Activated CD8-positive, alpha-beta memory T cell treated with anti-CD3 and anti-CD28 coated beads, Interleukin-2, amount 10 ng/mL, durations not matched to agents 7 days and 5 days (primary cell): ENCODE measurements at regions not wholly inside any gene's neighbourhood (a gene's known extent, or its start where the extent isn't known, plus 50 kb on each side); places are given as distances from the start of the nearest gene placed in this dataset.

ENCODE experiments used
- ATAC-seq: fragments of 150-1000 bp; cut with Tn5 transposase; one replicate; pipeline ENCODE4 v1.10.0; 2021; ENCODE audit warnings: moderate library complexity
- CTCF ChIA-PET: fragments of 350-600 bp; sonication (Branson Sonifier 250); formaldehyde crosslinking; loops from one replicate; lab custom pipeline; 2021; ENCODE audit warnings: antibody characterized with exemption; lab: Charles Lee
- DNase-seq: peaks from one replicate; pipeline ENCODE4 v3.0.0-alpha.2; 2020
- H3K27ac Mint-ChIP-seq: one replicate; pipeline ENCODE4 v1.8.0; 2021; ENCODE audit warnings: mild to moderate bottlenecking, mixed read lengths
- H3K27me3 Mint-ChIP-seq: one replicate; pipeline ENCODE4 v1.8.0; 2021; ENCODE audit warnings: mixed read lengths
- H3K36me3 Mint-ChIP-seq: one replicate; pipeline ENCODE4 v1.8.0; 2021; ENCODE audit warnings: mild to moderate bottlenecking, mixed read lengths
- H3K4me1 Mint-ChIP-seq: one replicate; pipeline ENCODE4 v1.8.0; 2021; ENCODE audit warnings: mixed read lengths
- H3K4me3 Mint-ChIP-seq: one replicate; pipeline ENCODE4 v1.8.0; 2021; ENCODE audit warnings: mild to moderate bottlenecking, moderate library complexity, mixed read lengths
- H3K9me3 Mint-ChIP-seq: one replicate; pipeline ENCODE4 v1.8.0; 2022; ENCODE audit warnings: low read depth, mixed read lengths

GRCh38 chr3:87175732-87176131 lies 51.4 kb upstream of the CHMP2B start:
- H3K4me1 Mint-ChIP-seq, result no peaks in the 10 kb centered on the region
- no peak overlapping the region for H3K4me3 Mint-ChIP-seq
- no peaks in the 10 kb centered on the region for H3K9me3 Mint-ChIP-seq
- CTCF ChIA-PET, result no interaction called here
- ATAC-seq (no peak), DNase-seq (no peak)
- no peak overlapping the region for H3K27ac Mint-ChIP-seq
- H3K36me3 Mint-ChIP-seq, result no peaks in the 10 kb centered on the region
- no peaks in the 10 kb centered on the region for H3K27me3 Mint-ChIP-seq

GRCh38 chr3:87173776-87174175 lies 53.3 kb upstream of the CHMP2B start:
- Mint-ChIP-seq H3K27ac (no peak overlapping the region), H3K9me3 (no peaks in the 10 kb centered on the region), H3K4me3 (no peak overlapping the region), H3K4me1 (no peaks in the 10 kb centered on the region), H3K36me3 (no peaks in the 10 kb centered on the region), H3K27me3 (no peaks in the 10 kb centered on the region)
- ATAC-seq, result no peak
- no peak for DNase-seq
- CTCF ChIA-PET, result no interaction called here

GRCh38 chr3:87173071-87173470 lies 54.0 kb upstream of the CHMP2B start:
- DNase-seq, result no peak
- ATAC-seq, result no peak
- no peak overlapping the region for H3K27ac Mint-ChIP-seq
- H3K4me1 Mint-ChIP-seq, result no peaks in the 10 kb centered on the region
- H3K36me3 Mint-ChIP-seq, result no peaks in the 10 kb centered on the region
- H3K4me3 Mint-ChIP-seq, result no peak overlapping the region
- peaks cover 2% of the 10 kb centered on the region for H3K27me3 Mint-ChIP-seq
- no peaks in the 10 kb centered on the region for H3K9me3 Mint-ChIP-seq
- CTCF ChIA-PET, result no interaction called here

- ATAC-seq, result peak; percentile 45
- H3K9me3 Mint-ChIP-seq, result no peaks in the 10 kb centered on the region
- H3K27ac Mint-ChIP-seq, result no peak overlapping the region
- DNase-seq, result peak; percentile 49
- CTCF ChIA-PET, result interaction anchor here (1.3 kb wide), 1 partner anchor 25 kb away, joined by 3 read pairs; no protein-coding TSS in a partner anchor
- no peaks in the 10 kb centered on the region for H3K36me3 Mint-ChIP-seq
- peaks cover 16% of the 10 kb centered on the region for H3K27me3 Mint-ChIP-seq
- no peaks in the 10 kb centered on the region for H3K4me1 Mint-ChIP-seq
- peak overlapping the region; percentile 39 for H3K4me3 Mint-ChIP-seq
Measured at GRCh38 chr3:87167628-87168456, 59.3 kb upstream of the CHMP2B start.

GRCh38 chr3:87164245-87164644 lies 62.9 kb upstream of the CHMP2B start:
- peaks cover 16% of the 10 kb centered on the region for H3K27me3 Mint-ChIP-seq
- H3K36me3 Mint-ChIP-seq, result no peaks in the 10 kb centered on the region
- H3K4me1 Mint-ChIP-seq, result no peaks in the 10 kb centered on the region
- ATAC-seq (no peak), DNase-seq (no peak)
- H3K9me3 Mint-ChIP-seq, result no peaks in the 10 kb centered on the region
- no peak overlapping the region for H3K4me3 Mint-ChIP-seq
- CTCF ChIA-PET, result no interaction called here
- no peak overlapping the region for H3K27ac Mint-ChIP-seq

GRCh38 chr3:87161851-87162250 lies 65.3 kb upstream of the CHMP2B start:
- ATAC-seq (no peak), DNase-seq (no peak)
- CTCF ChIA-PET, result no interaction called here
- H3K27me3 Mint-ChIP-seq, result peaks cover 14% of the 10 kb centered on the region
- H3K9me3 Mint-ChIP-seq, result no peaks in the 10 kb centered on the region
- H3K36me3 Mint-ChIP-seq, result no peaks in the 10 kb centered on the region
- H3K4me1 Mint-ChIP-seq, result no peaks in the 10 kb centered on the region
- no peak overlapping the region for H3K4me3 Mint-ChIP-seq
- no peak overlapping the region for H3K27ac Mint-ChIP-seq

- DNase-seq, result no peak
- no peak overlapping the region for H3K27ac Mint-ChIP-seq
- CTCF ChIA-PET, result no interaction called here
Measured at GRCh38 chr3:87161417-87161816, 65.7 kb upstream of the CHMP2B start.

GRCh38 chr3:87161013-87161412 lies 66.1 kb upstream of the CHMP2B start:
- Mint-ChIP-seq H3K36me3 (no peaks in the 10 kb centered on the region), H3K27me3 (peaks cover 8% of the 10 kb centered on the region), H3K27ac (no peak overlapping the region), H3K9me3 (no peaks in the 10 kb centered on the region), H3K4me3 (no peak overlapping the region), H3K4me1 (no peaks in the 10 kb centered on the region)
- no peak for ATAC-seq
- CTCF ChIA-PET, result no interaction called here
- no peak for DNase-seq

More at GRCh38 chr3:87161417-87161816, 65.7 kb upstream of the CHMP2B start:
- no peaks in the 10 kb centered on the region for H3K36me3 Mint-ChIP-seq
- no peak for ATAC-seq
- H3K27me3 Mint-ChIP-seq, result peaks cover 10% of the 10 kb centered on the region
- H3K9me3 Mint-ChIP-seq, result no peaks in the 10 kb centered on the region
- H3K4me3 Mint-ChIP-seq, result no peak overlapping the region
- H3K4me1 Mint-ChIP-seq, result no peaks in the 10 kb centered on the region

- Mint-ChIP-seq H3K36me3 (no peaks in the 10 kb centered on the region), H3K27ac (no peak overlapping the region), H3K9me3 (no peaks in the 10 kb centered on the region), H3K4me3 (no peak overlapping the region), H3K27me3 (peaks cover 5% of the 10 kb centered on the region), H3K4me1 (no peaks in the 10 kb centered on the region)
- no peak for ATAC-seq
- CTCF ChIA-PET, result no interaction called here
- DNase-seq, result no peak
Measured at GRCh38 chr3:87158823-87159222, 68.3 kb upstream of the CHMP2B start.

- H3K9me3 Mint-ChIP-seq, result peaks cover 5% of the 10 kb centered on the region
Measured at GRCh38 chr3:87148020-87148419, 79.1 kb upstream of the CHMP2B start.

GRCh38 chr3:87147562-87147961 lies 79.5 kb upstream of the CHMP2B start:
- DNase-seq (no peak), ATAC-seq (no peak)
- Mint-ChIP-seq H3K27ac (no peak overlapping the region), H3K36me3 (no peaks in the 10 kb centered on the region), H3K4me3 (no peak overlapping the region), H3K4me1 (no peaks in the 10 kb centered on the region), H3K9me3 (peaks cover 5% of the 10 kb centered on the region), H3K27me3 (no peaks in the 10 kb centered on the region)
- CTCF ChIA-PET, result no interaction called here

More at GRCh38 chr3:87148020-87148419, 79.1 kb upstream of the CHMP2B start:
- no peaks in the 10 kb centered on the region for H3K36me3 Mint-ChIP-seq
- CTCF ChIA-PET, result no interaction called here
- DNase-seq, result no peak
- no peak overlapping the region for H3K4me3 Mint-ChIP-seq
- no peaks in the 10 kb centered on the region for H3K27me3 Mint-ChIP-seq
- H3K4me1 Mint-ChIP-seq, result no peaks in the 10 kb centered on the region
- no peak for ATAC-seq
- no peak overlapping the region for H3K27ac Mint-ChIP-seq

- H3K27me3 Mint-ChIP-seq, result no peaks in the 10 kb centered on the region
- H3K27ac Mint-ChIP-seq, result no peak overlapping the region
- no peaks in the 10 kb centered on the region for H3K36me3 Mint-ChIP-seq
- no peak for DNase-seq
- CTCF ChIA-PET, result interaction anchor here (1.2 kb wide), 1 partner anchor 1022 kb away, joined by 3 read pairs; no protein-coding TSS in a partner anchor
- no peak overlapping the region for H3K4me3 Mint-ChIP-seq
- no peaks in the 10 kb centered on the region for H3K4me1 Mint-ChIP-seq
- ATAC-seq, result no peak
- peaks cover 6% of the 10 kb centered on the region for H3K9me3 Mint-ChIP-seq
Measured at GRCh38 chr3:87145553-87145952, 81.6 kb upstream of the CHMP2B start.

GRCh38 chr3:87136066-87136596 lies 91.0 kb upstream of the CHMP2B start:
- no peak overlapping the region for H3K27ac Mint-ChIP-seq
- ATAC-seq (no peak), DNase-seq (no peak)
- H3K4me3 Mint-ChIP-seq, result no peak overlapping the region
- H3K36me3 Mint-ChIP-seq, result no peaks in the 10 kb centered on the region
- no peaks in the 10 kb centered on the region for H3K9me3 Mint-ChIP-seq
- CTCF ChIA-PET, result no interaction called here
- H3K27me3 Mint-ChIP-seq, result no peaks in the 10 kb centered on the region
- no peaks in the 10 kb centered on the region for H3K4me1 Mint-ChIP-seq

GRCh38 chr3:87135412-87135811 lies 91.7 kb upstream of the CHMP2B start:
- DNase-seq (no peak), ATAC-seq (no peak)
- no peaks in the 10 kb centered on the region for H3K9me3 Mint-ChIP-seq
- H3K4me1 Mint-ChIP-seq, result no peaks in the 10 kb centered on the region
- no peak overlapping the region for H3K27ac Mint-ChIP-seq
- no peaks in the 10 kb centered on the region for H3K27me3 Mint-ChIP-seq
- H3K4me3 Mint-ChIP-seq, result no peak overlapping the region
- CTCF ChIA-PET, result no interaction called here
- H3K36me3 Mint-ChIP-seq, result no peaks in the 10 kb centered on the region
